ENCODE measurements at regions not wholly inside any gene's neighbourhood (a gene's known extent, or its start where the extent isn't known, plus 50 kb on each side); places are given as distances from the start of the nearest gene placed in this dataset.
"Not testable (repeated sequence)": the region's sequence is repeated elsewhere in the genome, so short reads cannot be mapped to it uniquely, and the experiment has no call there.

- TF ChIP-seq POLR2A (IDR thresholded peaks at IDR 0.05; ENCODE audit: low read depth); CTCF (IDR thresholded peaks at IDR 0.05); POLR2AphosphoS5 (IDR thresholded peaks at IDR 0.05): not testable (repeated sequence)
Observed at GRCh38 chr17:20873173-20873572, 169.6 kb downstream of the USP22 start.

Data from esophagus muscularis mucosa (tissue), 3 donors.